ENCODE measurements at regions not wholly inside any gene's neighbourhood (a gene's known extent, or its start where the extent isn't known, plus 50 kb on each side); places are given as distances from the start of the nearest gene placed in this dataset.

DNA sequence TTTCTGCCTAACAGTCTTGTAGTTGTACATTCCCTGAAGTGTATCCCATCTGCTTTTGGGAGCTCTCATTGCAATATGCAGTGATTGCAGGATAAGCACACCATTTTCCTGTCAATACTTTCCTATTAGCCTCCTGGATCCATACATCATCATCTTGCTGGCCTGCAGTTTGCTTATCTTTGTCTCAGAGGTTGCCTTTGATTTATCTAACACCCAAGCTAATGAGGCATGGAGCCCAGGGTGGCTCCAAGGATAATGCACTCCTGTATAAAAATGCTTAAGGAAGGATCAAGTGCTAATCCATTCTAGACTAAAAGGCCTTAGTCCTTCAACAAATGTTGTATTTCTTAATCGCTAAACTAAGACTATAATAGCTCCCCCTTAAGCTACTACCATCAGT lies 161.6 kb upstream of the OBI1 start:
- no peak for TF ChIP-seq EZH2phosphoT487 (IDR thresholded peaks at IDR 0.05; ENCODE audit: low read depth)
- TF ChIP-seq, protein P1, sequence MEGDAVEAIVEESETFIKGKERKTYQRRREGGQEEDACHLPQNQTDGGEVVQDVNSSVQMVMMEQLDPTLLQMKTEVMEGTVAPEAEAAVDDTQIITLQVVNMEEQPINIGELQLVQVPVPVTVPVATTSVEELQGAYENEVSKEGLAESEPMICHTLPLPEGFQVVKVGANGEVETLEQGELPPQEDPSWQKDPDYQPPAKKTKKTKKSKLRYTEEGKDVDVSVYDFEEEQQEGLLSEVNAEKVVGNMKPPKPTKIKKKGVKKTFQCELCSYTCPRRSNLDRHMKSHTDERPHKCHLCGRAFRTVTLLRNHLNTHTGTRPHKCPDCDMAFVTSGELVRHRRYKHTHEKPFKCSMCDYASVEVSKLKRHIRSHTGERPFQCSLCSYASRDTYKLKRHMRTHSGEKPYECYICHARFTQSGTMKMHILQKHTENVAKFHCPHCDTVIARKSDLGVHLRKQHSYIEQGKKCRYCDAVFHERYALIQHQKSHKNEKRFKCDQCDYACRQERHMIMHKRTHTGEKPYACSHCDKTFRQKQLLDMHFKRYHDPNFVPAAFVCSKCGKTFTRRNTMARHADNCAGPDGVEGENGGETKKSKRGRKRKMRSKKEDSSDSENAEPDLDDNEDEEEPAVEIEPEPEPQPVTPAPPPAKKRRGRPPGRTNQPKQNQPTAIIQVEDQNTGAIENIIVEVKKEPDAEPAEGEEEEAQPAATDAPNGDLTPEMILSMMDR (IDR thresholded peaks at IDR 0.05; ENCODE audit: low read depth, low read length): no peak
- no peak overlapping the region for H3K27ac ChIP-seq (ENCODE audit: low read length)
- no peaks in the 10 kb centered on the region for H3K79me2 ChIP-seq (ENCODE audit: low read length)
- no peak overlapping the region for H2AFZ ChIP-seq (ENCODE audit: low read depth, low read length)
- H3K4me3 ChIP-seq (ENCODE audit: low read length): no peak overlapping the region
- H3K9ac ChIP-seq (ENCODE audit: low read length): no peak overlapping the region
- no peaks in the 10 kb centered on the region for H3K9me3 ChIP-seq (ENCODE audit: insufficient read depth, low read length)
- H3K4me2 ChIP-seq (ENCODE audit: low read length): no peak overlapping the region
- H4K20me1 ChIP-seq (ENCODE audit: insufficient read depth, low read length): no peaks in the 10 kb centered on the region
- no peaks in the 10 kb centered on the region for H3K36me3 ChIP-seq (replicated peaks; ENCODE audit: low read depth, low read length)
- H3K4me1 ChIP-seq (ENCODE audit: low read length): no peaks in the 10 kb centered on the region
- no peaks in the 10 kb centered on the region for H3K27me3 ChIP-seq (ENCODE audit: low read depth, low read length)

DNA sequence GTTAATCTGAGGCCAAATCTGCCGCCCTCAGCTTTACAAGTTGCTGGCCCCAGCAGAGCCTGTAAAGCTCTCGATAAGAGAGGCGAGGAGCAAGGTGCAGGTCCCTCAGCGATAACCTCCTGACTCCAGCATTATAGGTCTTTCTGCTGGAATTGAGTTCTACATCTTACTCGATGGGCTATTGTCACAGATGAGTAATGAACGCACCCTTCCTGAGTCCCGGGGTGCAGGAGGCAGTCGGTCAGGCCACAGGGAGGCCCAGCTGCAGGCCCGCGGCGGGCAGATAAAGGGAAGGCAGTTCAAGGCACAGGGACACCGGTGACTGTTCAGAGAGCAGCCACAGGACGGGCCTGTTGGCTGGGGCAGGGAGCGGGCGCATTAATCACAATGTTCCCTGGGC lies 157.6 kb upstream of the OBI1 start:
- H2AFZ ChIP-seq (ENCODE audit: low read depth, low read length): no peak overlapping the region
- H3K4me1 ChIP-seq (ENCODE audit: low read length): no peaks in the 10 kb centered on the region
- H3K9me3 ChIP-seq (ENCODE audit: insufficient read depth, low read length): no peaks in the 10 kb centered on the region
- H4K20me1 ChIP-seq (ENCODE audit: insufficient read depth, low read length): no peaks in the 10 kb centered on the region
- no peaks in the 10 kb centered on the region for H3K27me3 ChIP-seq (ENCODE audit: low read depth, low read length)
- H3K9ac ChIP-seq (ENCODE audit: low read length): no peak overlapping the region
- H3K36me3 ChIP-seq (replicated peaks; ENCODE audit: low read depth, low read length): no peaks in the 10 kb centered on the region
- H3K79me2 ChIP-seq (ENCODE audit: low read length): no peaks in the 10 kb centered on the region
- H3K27ac ChIP-seq (ENCODE audit: low read length): no peak overlapping the region
- TF ChIP-seq, protein P1 (IDR thresholded peaks at IDR 0.05; ENCODE audit: low read depth, low read length): no peak
- no peak for TF ChIP-seq EZH2phosphoT487 (IDR thresholded peaks at IDR 0.05; ENCODE audit: low read depth)
- H3K4me2 ChIP-seq (ENCODE audit: low read length): no peak overlapping the region
- no peak overlapping the region for H3K4me3 ChIP-seq (ENCODE audit: low read length)

DNA sequence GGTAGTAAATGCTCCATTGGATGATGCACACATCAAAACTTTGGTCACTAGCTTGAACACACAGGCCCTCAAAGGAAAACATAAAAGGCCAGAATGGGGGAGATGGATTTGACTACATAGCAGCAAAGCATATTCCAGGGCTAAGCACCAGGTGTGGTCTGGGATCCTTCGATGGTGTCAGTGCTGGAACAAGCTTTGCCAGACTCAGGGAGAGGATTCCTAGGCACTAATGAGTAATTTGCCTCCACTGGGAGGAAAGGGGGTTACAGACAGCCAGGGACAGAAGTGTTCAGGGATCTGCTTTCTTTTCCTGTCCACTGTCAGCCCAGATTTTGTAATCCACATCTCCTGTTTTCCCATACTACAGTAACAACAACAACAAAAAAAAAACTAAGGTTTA lies 157.2 kb upstream of the OBI1 start:
- no peak overlapping the region for H3K4me3 ChIP-seq (ENCODE audit: low read length)
- H3K79me2 ChIP-seq (ENCODE audit: low read length): no peaks in the 10 kb centered on the region
- H4K20me1 ChIP-seq (ENCODE audit: insufficient read depth, low read length): no peaks in the 10 kb centered on the region
- TF ChIP-seq, protein P1 (IDR thresholded peaks at IDR 0.05; ENCODE audit: low read depth, low read length): no peak
- no peak for TF ChIP-seq EZH2phosphoT487 (IDR thresholded peaks at IDR 0.05; ENCODE audit: low read depth)
- no peaks in the 10 kb centered on the region for H3K27me3 ChIP-seq (ENCODE audit: low read depth, low read length)
- H3K4me1 ChIP-seq (ENCODE audit: low read length): no peaks in the 10 kb centered on the region
- no peak overlapping the region for H3K9ac ChIP-seq (ENCODE audit: low read length)
- no peaks in the 10 kb centered on the region for H3K9me3 ChIP-seq (ENCODE audit: insufficient read depth, low read length)
- no peak overlapping the region for H3K27ac ChIP-seq (ENCODE audit: low read length)
- H3K4me2 ChIP-seq (ENCODE audit: low read length): no peak overlapping the region
- no peak overlapping the region for H2AFZ ChIP-seq (ENCODE audit: low read depth, low read length)
- H3K36me3 ChIP-seq (replicated peaks; ENCODE audit: low read depth, low read length): no peaks in the 10 kb centered on the region

DNA sequence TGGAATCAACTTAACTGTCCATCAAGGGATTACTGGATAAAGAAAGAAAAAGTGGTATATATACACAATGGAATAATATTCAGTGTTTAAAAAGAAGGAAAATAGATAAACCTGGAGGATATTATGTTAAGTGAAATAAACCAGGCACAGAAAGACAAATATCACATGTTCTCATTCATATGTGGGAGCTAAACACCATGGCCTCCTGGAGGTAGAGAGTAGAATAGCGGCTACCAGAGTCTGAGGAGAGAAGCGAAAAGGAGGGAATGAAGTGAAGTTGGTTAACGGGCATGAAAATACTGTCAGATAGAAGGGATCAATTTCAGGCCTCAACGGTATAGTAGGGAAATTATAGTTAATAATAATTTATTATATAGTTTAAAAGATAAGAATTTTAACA lies 147.5 kb upstream of the OBI1 start:
- no peaks in the 10 kb centered on the region for H3K79me2 ChIP-seq (ENCODE audit: low read length)
- H3K9ac ChIP-seq (ENCODE audit: low read length): no peak overlapping the region
- no peaks in the 10 kb centered on the region for H3K36me3 ChIP-seq (replicated peaks; ENCODE audit: low read depth, low read length)
- H2AFZ ChIP-seq (ENCODE audit: low read depth, low read length): no peak overlapping the region
- H3K9me3 ChIP-seq (ENCODE audit: insufficient read depth, low read length): no peaks in the 10 kb centered on the region
- peaks cover 6% of the 10 kb centered on the region; the same call in 1 of the 2 replicates for H3K4me1 ChIP-seq (ENCODE audit: low read length)
- H3K4me2 ChIP-seq (ENCODE audit: low read length): no peak overlapping the region
- TF ChIP-seq EZH2phosphoT487 (IDR thresholded peaks at IDR 0.05; ENCODE audit: low read depth): no peak
- TF ChIP-seq, protein P1 (IDR thresholded peaks at IDR 0.05; ENCODE audit: low read depth, low read length): no peak; the same call in 1 of the 2 replicates
- H4K20me1 ChIP-seq (ENCODE audit: insufficient read depth, low read length): no peaks in the 10 kb centered on the region
- no peak overlapping the region for H3K4me3 ChIP-seq (ENCODE audit: low read length)
- no peaks in the 10 kb centered on the region for H3K27me3 ChIP-seq (ENCODE audit: low read depth, low read length)
- H3K27ac ChIP-seq (ENCODE audit: low read length): no peak overlapping the region

Data from OCI-LY3 (cell line).